ENCODE measurements at regions not wholly inside any gene's neighbourhood (a gene's known extent, or its start where the extent isn't known, plus 50 kb on each side); places are given as distances from the start of the nearest gene placed in this dataset.

GRCh38 chr21:33121715-33122475, 52.0 kb downstream of the OLIG1 start:
- CTCF ChIA-PET: interaction anchor here (0.7 kb wide), 1 partner anchor 192 kb away, joined by 4 read pairs; no protein-coding TSS in a partner anchor
- peak; percentile 98 for TF ChIP-seq PKNOX1 (IDR thresholded peaks at IDR 0.05)
- no peak for TF ChIP-seq LEF1 (IDR thresholded peaks at IDR 0.05; ENCODE audit: borderline replicate concordance)
- 0 out of 2 replicates have a peak, but pooled peaks have one; percentile 14 for TF ChIP-seq L3MBTL2 (conservative IDR thresholded peaks at IDR 0.05)
- POLR2A ChIA-PET: interaction anchor here (1.0 to 1.2 kb wide), 2 partner anchors 96 kb away, joined by 3 to 4 read pairs; partner anchors contain the start of gene OLIG2
- DNase-seq (ENCODE audit: extremely low spot score): peak; percentile 75

GRCh38 chr21:33122507-33122906, 52.6 kb downstream of the OLIG1 start:
- DNase-seq (ENCODE audit: extremely low spot score): no peak
- TF ChIP-seq PKNOX1 (IDR thresholded peaks at IDR 0.05): no peak
- TF ChIP-seq BHLHE40 (IDR thresholded peaks at IDR 0.05; ENCODE audit: borderline replicate concordance): no peak
- TF ChIP-seq ELF4 (IDR thresholded peaks at IDR 0.05): no peak
- TF ChIP-seq FOXA1 (IDR thresholded peaks at IDR 0.05): no peak
- TF ChIP-seq SP1 (IDR thresholded peaks at IDR 0.05): no peak
- TF ChIP-seq FOXK2 (IDR thresholded peaks at IDR 0.05): no peak
- no peak for TF ChIP-seq FOXM1 (IDR thresholded peaks at IDR 0.05; ENCODE audit: borderline replicate concordance)
- TF ChIP-seq SUZ12 (IDR thresholded peaks at IDR 0.05): no peak
- TF ChIP-seq TARDBP (IDR thresholded peaks at IDR 0.05): no peak
- TF ChIP-seq ZNF384 (IDR thresholded peaks at IDR 0.05): no peak
- CTCF ChIA-PET: interaction anchor here (0.7 kb wide), 1 partner anchor 192 kb away, joined by 4 read pairs; no protein-coding TSS in a partner anchor
- POLR2A ChIA-PET: interaction anchor here (1.2 kb wide), 1 partner anchor 97 kb away, joined by 4 read pairs; the partner anchor contains the start of gene OLIG2

GRCh38 chr21:33123374-33124123, 53.6 kb downstream of the OLIG1 start:
- POLR2A ChIA-PET: no interaction called here
- TF ChIP-seq NFRKB (IDR thresholded peaks at IDR 0.05) (no peak), FOXA1 (IDR thresholded peaks at IDR 0.05) (no peak), PKNOX1 (IDR thresholded peaks at IDR 0.05) (no peak), TARDBP (IDR thresholded peaks at IDR 0.05) (no peak), ZNF384 (IDR thresholded peaks at IDR 0.05) (no peak), LEF1 (IDR thresholded peaks at IDR 0.05; ENCODE audit: borderline replicate concordance) (no peak), CTBP1 (IDR thresholded peaks at IDR 0.05; ENCODE audit: borderline replicate concordance) (no peak), FOXM1 (IDR thresholded peaks at IDR 0.05; ENCODE audit: borderline replicate concordance) (no peak), SUZ12 (IDR thresholded peaks at IDR 0.05) (no peak), FOXK2 (IDR thresholded peaks at IDR 0.05) (no peak), ELF4 (IDR thresholded peaks at IDR 0.05) (no peak), L3MBTL2 (conservative IDR thresholded peaks at IDR 0.05) (no peak), ARNT (IDR thresholded peaks at IDR 0.05) (no peak), HDGF (IDR thresholded peaks at IDR 0.05; ENCODE audit: borderline replicate concordance) (no peak), SP1 (IDR thresholded peaks at IDR 0.05) (no peak), BHLHE40 (IDR thresholded peaks at IDR 0.05; ENCODE audit: borderline replicate concordance) (no peak)
- DNase-seq (ENCODE audit: extremely low spot score): no peak
- CTCF ChIA-PET: interaction anchor here (1.0 kb wide), 1 partner anchor 62 kb away, joined by 3 read pairs; no protein-coding TSS in a partner anchor

- ChIA-PET CTCF (no interaction called here), POLR2A (no interaction called here)
- no peak for DNase-seq (ENCODE audit: extremely low spot score)
- no peak for TF ChIP-seq FOXA1 (IDR thresholded peaks at IDR 0.05)
- TF ChIP-seq CTBP1 (IDR thresholded peaks at IDR 0.05; ENCODE audit: borderline replicate concordance): no peak
- TF ChIP-seq L3MBTL2 (conservative IDR thresholded peaks at IDR 0.05): no peak
- no peak for TF ChIP-seq FOXM1 (IDR thresholded peaks at IDR 0.05; ENCODE audit: borderline replicate concordance)
- no peak for TF ChIP-seq FOXK2 (IDR thresholded peaks at IDR 0.05)
- no peak for TF ChIP-seq SP1 (IDR thresholded peaks at IDR 0.05)
- TF ChIP-seq ELF4 (IDR thresholded peaks at IDR 0.05): no peak
- TF ChIP-seq HDGF (IDR thresholded peaks at IDR 0.05; ENCODE audit: borderline replicate concordance): no peak
- no peak for TF ChIP-seq PKNOX1 (IDR thresholded peaks at IDR 0.05)
- TF ChIP-seq ZNF384 (IDR thresholded peaks at IDR 0.05): no peak
- TF ChIP-seq ARNT (IDR thresholded peaks at IDR 0.05): no peak
- TF ChIP-seq LEF1 (IDR thresholded peaks at IDR 0.05; ENCODE audit: borderline replicate concordance): no peak
- no peak for TF ChIP-seq SUZ12 (IDR thresholded peaks at IDR 0.05)
- no peak for TF ChIP-seq BHLHE40 (IDR thresholded peaks at IDR 0.05; ENCODE audit: borderline replicate concordance)
- no peak for TF ChIP-seq NFRKB (IDR thresholded peaks at IDR 0.05)
- TF ChIP-seq TARDBP (IDR thresholded peaks at IDR 0.05): no peak
Measured at GRCh38 chr21:33124889-33125288, 54.9 kb downstream of the OLIG1 start.

Measured in HEK293T (cell line).